ENCODE measurements at regions not wholly inside any gene's neighbourhood (a gene's known extent, or its start where the extent isn't known, plus 50 kb on each side); places are given as distances from the start of the nearest gene placed in this dataset.

GRCh38 chr18:44153981-44154380 is 526.7 kb upstream of the SETBP1 start (continued):
- TF ChIP-seq ZNF626 (tag by site-specific recombination; IDR thresholded peaks at IDR 0.05) (no peak), ZXDB (tag by site-specific recombination; IDR thresholded peaks at IDR 0.05) (no peak), ZNF792 (tag by site-specific recombination; IDR thresholded peaks at IDR 0.05) (no peak), PRDM2 (tag by site-specific recombination; IDR thresholded peaks at IDR 0.05; ENCODE audit: borderline replicate concordance) (no peak)

- H3K9me3 ChIP-seq (ENCODE audit: control insufficient read depth, insufficient read depth, low read depth, low read length), result no peaks in the 10 kb centered on the region
- no peaks in the 10 kb centered on the region for H3K36me3 ChIP-seq (ENCODE audit: control insufficient read depth in 2 of 2, insufficient read depth in 1 of 2, low read length in 2 of 2)
- CTCF ChIA-PET, result no interaction called here
- POLR2A ChIA-PET, result no interaction called here
- H3K27ac ChIP-seq (ENCODE audit: extremely low read depth, low read depth, low read length), result no peak overlapping the region
- TF ChIP-seq ZNF747 (tag by site-specific recombination; IDR thresholded peaks at IDR 0.05), result no peak
- no peak for TF ChIP-seq ZNF791 (tag by site-specific recombination; IDR thresholded peaks at IDR 0.05)
- no peak for TF ChIP-seq ZNF626 (tag by site-specific recombination; IDR thresholded peaks at IDR 0.05)
- TF ChIP-seq, protein P1, sequence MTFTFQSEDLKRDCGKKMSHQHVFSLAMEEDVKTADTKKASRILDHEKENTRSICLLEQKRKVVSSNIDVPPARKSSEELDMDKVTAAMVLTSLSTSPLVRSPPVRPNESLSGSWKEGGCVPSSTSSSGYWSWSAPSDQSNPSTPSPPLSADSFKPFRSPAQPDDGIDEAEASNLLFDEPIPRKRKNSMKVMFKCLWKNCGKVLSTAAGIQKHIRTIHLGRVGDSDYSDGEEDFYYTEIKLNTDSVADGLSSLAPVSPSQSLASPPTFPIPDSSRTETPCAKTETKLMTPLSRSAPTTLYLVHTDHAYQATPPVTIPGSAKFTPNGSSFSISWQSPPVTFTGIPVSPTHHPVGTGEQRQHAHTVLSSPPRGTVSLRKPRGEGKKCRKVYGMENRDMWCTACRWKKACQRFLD (tag by site-specific recombination; IDR thresholded peaks at IDR 0.05), result no peak
- no peak for TF ChIP-seq TSHZ1 (tag by site-specific recombination; IDR thresholded peaks at IDR 0.05; ENCODE audit: borderline replicate concordance)
- no peak for TF ChIP-seq ZNF843 (tag by site-specific recombination; IDR thresholded peaks at IDR 0.05)
- no peak for TF ChIP-seq ZNF223 (tag by site-specific recombination; IDR thresholded peaks at IDR 0.05)
- no peak for TF ChIP-seq ZNF391 (tag by site-specific recombination; IDR thresholded peaks at IDR 0.05; ENCODE audit: borderline replicate concordance, low read depth)
- TF ChIP-seq, protein P2, sequence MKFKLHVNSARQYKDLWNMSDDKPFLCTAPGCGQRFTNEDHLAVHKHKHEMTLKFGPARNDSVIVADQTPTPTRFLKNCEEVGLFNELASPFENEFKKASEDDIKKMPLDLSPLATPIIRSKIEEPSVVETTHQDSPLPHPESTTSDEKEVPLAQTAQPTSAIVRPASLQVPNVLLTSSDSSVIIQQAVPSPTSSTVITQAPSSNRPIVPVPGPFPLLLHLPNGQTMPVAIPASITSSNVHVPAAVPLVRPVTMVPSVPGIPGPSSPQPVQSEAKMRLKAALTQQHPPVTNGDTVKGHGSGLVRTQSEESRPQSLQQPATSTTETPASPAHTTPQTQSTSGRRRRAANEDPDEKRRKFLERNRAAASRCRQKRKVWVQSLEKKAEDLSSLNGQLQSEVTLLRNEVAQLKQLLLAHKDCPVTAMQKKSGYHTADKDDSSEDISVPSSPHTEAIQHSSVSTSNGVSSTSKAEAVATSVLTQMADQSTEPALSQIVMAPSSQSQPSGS (tag by site-specific recombination; IDR thresholded peaks at IDR 0.05; ENCODE audit: low read depth), result no peak
- no peak for TF ChIP-seq ZNF561 (tag by site-specific recombination; IDR thresholded peaks at IDR 0.05; ENCODE audit: borderline replicate concordance)
- no peak for TF ChIP-seq ZNF707 (tag by site-specific recombination; IDR thresholded peaks at IDR 0.05)
- TF ChIP-seq ZNF610 (tag by site-specific recombination; IDR thresholded peaks at IDR 0.05; ENCODE audit: borderline replicate concordance), result no peak
- TF ChIP-seq ZNF768 (tag by site-specific recombination; IDR thresholded peaks at IDR 0.05), result no peak
- no peak for TF ChIP-seq ZNF114 (tag by site-specific recombination; IDR thresholded peaks at IDR 0.05)
- no peak for TF ChIP-seq ZNF10 (tag by site-specific recombination; IDR thresholded peaks at IDR 0.05)
- no peaks in the 10 kb centered on the region for H3K4me1 ChIP-seq (ENCODE audit: control insufficient read depth, insufficient read depth, low read length)
- H3K4me3 ChIP-seq (ENCODE audit: low read depth, low read length), result no peak overlapping the region
These were observed 524.6 kb upstream of the SETBP1 start for GRCh38 chr18:44156126-44156525.

Data from HEK293 (cell line).